Ishikawa (cell line): ENCODE measurements at regions not wholly inside any gene's neighbourhood (a gene's known extent, or its start where the extent isn't known, plus 50 kb on each side); places are given as distances from the start of the nearest gene placed in this dataset.

Experiments
- CEBPB ChIP-seq: IDR thresholded peaks from 2 replicates; pipeline ENCODE4 v1.6.1; 2012
- CREB1 ChIP-seq: IDR thresholded peaks from 2 replicates; pipeline ENCODE4 v1.6.1; 2012; ENCODE audit warnings: low read depth
- EGR1 ChIP-seq: IDR thresholded peaks from 2 replicates; pipeline ENCODE4 v1.6.1; 2012
- EP300 ChIP-seq: IDR thresholded peaks from 2 replicates; pipeline ENCODE4 v1.6.1; 2012; ENCODE audit warnings: borderline replicate concordance
- FOXM1 ChIP-seq: IDR thresholded peaks from 2 replicates; pipeline ENCODE4 v1.6.1; 2012; ENCODE audit warnings: low read depth, borderline replicate concordance
- MAX ChIP-seq: IDR thresholded peaks from 2 replicates; pipeline ENCODE4 v1.6.1; 2012
- RAD21 ChIP-seq: IDR thresholded peaks from 2 replicates; pipeline ENCODE4 v1.6.1; 2012; ENCODE audit warnings: low read depth
- REST ChIP-seq: IDR thresholded peaks from 2 replicates; pipeline ENCODE4 v1.6.1; 2012; ENCODE audit warnings: low read depth, mild to moderate bottlenecking
- TAF1 ChIP-seq: IDR thresholded peaks from 2 replicates; pipeline ENCODE4 v1.6.1; 2012; ENCODE audit warnings: low read depth, mild to moderate bottlenecking
- USF1 ChIP-seq: IDR thresholded peaks from 2 replicates; pipeline ENCODE4 v1.6.1; 2012

- no peak for TF ChIP-seq RAD21
- no peak for TF ChIP-seq CEBPB
- TF ChIP-seq REST = no peak
- no peak for TF ChIP-seq MAX
- no peak for TF ChIP-seq EP300
- TF ChIP-seq CREB1 = no peak
- TF ChIP-seq USF1 = no peak
- no peak for TF ChIP-seq EGR1
- TF ChIP-seq FOXM1 = no peak
- no peak for TF ChIP-seq TAF1
Measured at GRCh38 chr2:200137271-200137670, 169.2 kb upstream of the SPATS2L start.
